Astrocyte of the cerebellum (primary cell): ENCODE measurements at regions not wholly inside any gene's neighbourhood (a gene's known extent, or its start where the extent isn't known, plus 50 kb on each side); places are given as distances from the start of the nearest gene placed in this dataset.

ENCODE experiments used
- DNase-seq: peaks from one replicate; pipeline ENCODE4 v3.0.0-alpha.2; 2011; ENCODE audit warnings: low read depth
- H3K4me3 ChIP-seq: 2 replicates; pipeline ENCODE4 v1.5.1; 2011; ENCODE audit warnings: mild to moderate bottlenecking, low read depth, low read length, moderate library complexity
- CTCF ChIP-seq: IDR thresholded peaks from 2 replicates; pipeline ENCODE4 v1.5.1; 2012; ENCODE audit warnings: low read length, low read depth, moderate library complexity, mild to moderate bottlenecking; ENCODE audit errors: missing control alignments
- in situ Hi-C: cut with HindIII; loops from 2 replicates; pipeline ENCODE4 v1.10.0; 2017; ENCODE audit warnings: low sequenced_read_pairs

DNA sequence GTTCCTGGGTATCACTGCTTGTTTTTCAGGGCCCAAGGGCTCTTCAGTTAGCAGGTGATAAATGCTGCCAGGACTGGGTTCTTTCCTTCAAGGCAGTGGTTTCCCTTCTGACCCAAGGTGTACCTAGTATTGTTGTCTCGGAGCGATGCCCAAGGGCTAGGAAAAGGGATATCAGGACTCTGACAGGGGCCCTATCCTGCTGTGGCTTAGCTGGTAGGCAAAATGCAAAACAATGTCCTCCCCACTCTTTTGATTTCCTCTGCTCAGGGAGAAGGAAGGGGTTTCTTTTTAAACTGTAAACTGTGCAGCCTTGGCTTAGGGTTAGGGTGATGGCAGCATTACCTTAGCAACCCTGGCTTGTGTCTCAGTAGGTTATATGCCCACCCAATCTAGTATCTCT, 508.8 kb upstream of the CTNND2 start:
- DNase-seq: no peak
- TF ChIP-seq CTCF: no peak
- no peak overlapping the region for H3K4me3 ChIP-seq
- in situ Hi-C loops: no loop called here

GRCh38 chr5:12399868-12400267, 495.6 kb upstream of the CTNND2 start:
- in situ Hi-C loops: no loop called here
- no peak for DNase-seq
- no peak overlapping the region for H3K4me3 ChIP-seq
- TF ChIP-seq CTCF: no peak

DNA sequence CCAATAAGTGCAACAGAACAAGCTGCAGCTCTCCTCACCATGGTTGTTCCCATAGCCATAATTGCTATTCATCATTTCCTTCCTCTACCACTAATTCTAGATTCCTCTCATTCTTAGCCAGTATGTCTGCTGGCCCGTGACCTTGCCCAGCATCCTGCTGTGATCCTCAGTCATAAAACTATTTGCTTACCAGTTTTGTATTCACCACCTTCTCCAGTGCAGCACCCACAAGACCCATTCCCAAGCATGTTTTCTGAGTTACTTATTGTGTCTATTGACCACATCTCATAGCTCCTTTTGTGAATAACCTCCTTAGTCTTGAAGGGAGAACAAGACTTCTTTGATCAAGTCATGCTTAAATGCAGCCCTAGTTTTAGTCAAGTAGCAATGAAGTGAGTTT, 488.0 kb upstream of the CTNND2 start:
- DNase-seq: peak; percentile 87
- in situ Hi-C loops: no loop called here
- no peak for TF ChIP-seq CTCF
- H3K4me3 ChIP-seq: no peak overlapping the region

DNA sequence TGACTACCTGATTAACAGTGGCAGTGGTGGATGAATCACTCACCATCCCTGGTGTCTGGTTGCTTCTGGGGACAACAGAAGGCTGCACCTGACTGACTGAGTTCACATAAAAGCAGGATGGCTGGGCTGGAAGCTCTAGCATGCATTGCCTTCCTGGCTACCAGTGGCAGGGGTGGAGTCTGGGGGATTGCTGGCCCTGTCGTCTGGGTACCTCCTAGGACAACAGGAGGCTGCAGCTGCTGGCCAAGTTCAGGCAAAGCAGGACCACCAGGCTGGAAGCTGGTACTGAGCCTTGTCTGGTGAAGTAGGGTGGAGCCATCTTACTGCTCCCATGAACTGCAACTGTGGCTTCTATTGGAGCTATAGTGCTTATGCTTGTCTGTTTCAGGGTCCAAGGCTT, 480.8 kb upstream of the CTNND2 start:
- no peak overlapping the region for H3K4me3 ChIP-seq
- no peak for DNase-seq
- no peak for TF ChIP-seq CTCF
- in situ Hi-C loops: no loop called here

DNA sequence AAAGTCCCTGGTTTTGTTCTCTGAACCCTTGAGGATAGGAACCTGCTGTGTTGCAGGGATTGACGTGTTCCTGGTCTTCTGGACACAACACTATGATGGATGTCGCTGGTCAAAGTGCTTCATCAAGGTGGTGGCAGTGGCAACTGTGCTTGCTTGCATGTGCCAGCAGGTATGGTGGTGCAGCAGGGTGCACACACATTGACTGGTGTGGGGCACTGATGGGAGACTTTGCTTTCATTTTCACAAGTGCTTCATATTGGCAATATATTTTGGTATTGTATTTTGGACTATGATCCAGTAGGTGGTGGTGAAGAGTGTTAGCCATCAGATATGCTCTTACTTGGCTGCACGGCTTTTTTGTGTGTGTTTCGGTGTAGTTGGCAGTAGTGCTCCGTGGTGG, 479.8 kb upstream of the CTNND2 start:
- no peak overlapping the region for H3K4me3 ChIP-seq
- in situ Hi-C loops: no loop called here

GRCh38 chr5:12367973-12368372, 463.7 kb upstream of the CTNND2 start:
- DNase-seq: no peak
- no peak for TF ChIP-seq CTCF
- in situ Hi-C loops: no loop called here
- H3K4me3 ChIP-seq: no peak overlapping the region

More for the DNA sequence above, 479.8 kb upstream of the CTNND2 start:
- TF ChIP-seq CTCF: no peak
- DNase-seq: no peak

- in situ Hi-C loops: no loop called here
- no peak for DNase-seq
- no peak overlapping the region for H3K4me3 ChIP-seq
- no peak for TF ChIP-seq CTCF
Measured at GRCh38 chr5:12360218-12360617, 456.0 kb upstream of the CTNND2 start.
